Dedifferentiated amniotic fluid mesenchymal stem cell (primary cell): ENCODE measurements at regions not wholly inside any gene's neighbourhood (a gene's known extent, or its start where the extent isn't known, plus 50 kb on each side); places are given as distances from the start of the nearest gene placed in this dataset.
"Not testable (repeated sequence)": the region's sequence is repeated elsewhere in the genome, so short reads cannot be mapped to it uniquely, and the experiment has no call there.

Experiments
- DNase-seq: peaks from one replicate; pipeline ENCODE4 v3.0.0-alpha.2; 2016; ENCODE audit errors: extremely low spot score

DNA sequence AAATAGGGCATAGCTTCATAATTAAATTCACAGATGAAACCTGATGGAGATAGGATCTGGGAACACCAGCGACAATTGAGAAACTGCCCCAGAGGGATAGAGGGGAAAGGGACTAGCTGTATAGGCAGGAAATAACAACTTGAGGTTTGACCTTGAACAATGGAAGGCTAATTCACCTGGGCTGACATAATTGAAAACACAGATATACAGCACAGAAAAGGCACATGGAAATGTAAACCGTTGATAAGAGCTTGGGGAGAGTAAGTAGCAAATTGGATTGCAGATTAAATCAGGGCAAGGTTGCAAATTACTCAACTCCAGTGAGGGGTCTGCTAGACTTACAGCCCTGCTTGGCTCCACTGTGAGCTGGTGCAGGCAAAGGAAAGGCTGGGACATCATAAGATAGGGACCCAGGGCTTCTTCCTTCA, 246.7 kb downstream of the DLEU7 start:
- DNase-seq, result no peak

- no peak for DNase-seq
Measured at GRCh38 chr13:50598338-50598737, 245.2 kb downstream of the DLEU7 start.

- DNase-seq, result no peak
Measured at GRCh38 chr13:50599046-50599445, 244.4 kb downstream of the DLEU7 start.

DNA sequence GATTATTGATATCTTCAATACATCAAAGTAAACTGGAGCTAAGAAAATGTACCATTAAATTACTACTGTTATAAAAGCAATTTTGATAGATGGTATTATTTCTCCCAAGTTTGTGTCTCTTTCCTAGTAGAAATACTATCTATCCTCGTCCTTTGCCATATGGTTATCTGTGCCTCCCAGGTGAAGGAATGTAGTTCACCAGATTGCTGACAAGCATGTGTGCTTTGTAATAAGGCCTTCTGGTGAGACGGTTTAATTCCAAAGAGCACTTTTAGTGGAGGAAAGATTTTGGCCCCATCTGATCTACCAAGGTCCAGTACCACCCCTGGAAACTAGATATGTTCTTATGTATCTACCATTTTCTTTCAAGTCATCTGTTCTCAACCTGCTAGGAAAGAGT, 243.6 kb downstream of the DLEU7 start:
- DNase-seq, result no peak

DNA sequence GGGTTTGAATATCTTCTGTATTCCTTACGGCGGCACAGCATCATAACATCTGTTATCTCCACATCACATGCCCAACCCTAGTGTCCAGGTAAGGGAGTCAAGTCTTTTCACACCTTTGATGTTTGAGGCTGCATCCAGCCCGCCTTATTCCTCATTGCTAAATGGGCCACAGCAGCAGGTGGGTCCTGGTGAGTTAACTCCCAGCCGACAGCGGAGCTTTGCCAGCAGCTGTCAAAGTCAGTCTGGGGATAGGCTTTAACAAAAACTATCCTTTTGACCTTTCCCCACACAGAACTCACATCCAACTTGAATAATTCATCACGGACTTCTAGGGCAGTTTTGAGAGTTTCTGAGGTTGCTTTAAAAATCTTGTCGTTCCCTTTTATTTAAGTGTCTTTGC, 235.1 kb downstream of the DLEU7 start:
- DNase-seq, result no peak

- no peak for DNase-seq
Measured at GRCh38 chr13:50609011-50609410, 234.5 kb downstream of the DLEU7 start.

GRCh38 chr13:50610238-50610637, 233.3 kb downstream of the DLEU7 start:
- no peak for DNase-seq

- DNase-seq, result no peak
Measured at GRCh38 chr13:50611117-50611781, 232.2 kb downstream of the DLEU7 start.

DNA sequence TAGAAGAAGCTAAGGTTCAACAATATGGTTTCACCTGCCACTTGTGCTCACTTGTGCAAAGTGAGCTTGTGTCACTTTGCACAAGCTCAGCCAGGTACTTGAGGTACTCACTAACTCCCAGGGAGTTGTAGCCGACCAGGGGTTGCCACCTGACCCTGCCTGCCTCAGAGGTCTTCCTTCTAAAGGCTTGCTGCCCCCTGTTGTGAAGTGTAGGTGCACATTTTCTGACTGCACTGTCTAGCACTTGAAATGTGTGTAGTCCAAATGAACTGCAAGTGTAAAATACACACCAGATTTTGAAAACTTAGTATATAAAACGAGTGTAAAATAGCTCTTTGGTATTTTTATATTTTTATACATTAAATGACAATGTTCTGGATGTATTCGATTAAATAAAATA, 230.8 kb downstream of the DLEU7 start:
- no peak for DNase-seq

- no peak for DNase-seq
Measured at GRCh38 chr13:50613356-50613831, 230.1 kb downstream of the DLEU7 start.

- DNase-seq, result no peak
Measured at GRCh38 chr13:50615234-50615633, 228.3 kb downstream of the DLEU7 start.

DNA sequence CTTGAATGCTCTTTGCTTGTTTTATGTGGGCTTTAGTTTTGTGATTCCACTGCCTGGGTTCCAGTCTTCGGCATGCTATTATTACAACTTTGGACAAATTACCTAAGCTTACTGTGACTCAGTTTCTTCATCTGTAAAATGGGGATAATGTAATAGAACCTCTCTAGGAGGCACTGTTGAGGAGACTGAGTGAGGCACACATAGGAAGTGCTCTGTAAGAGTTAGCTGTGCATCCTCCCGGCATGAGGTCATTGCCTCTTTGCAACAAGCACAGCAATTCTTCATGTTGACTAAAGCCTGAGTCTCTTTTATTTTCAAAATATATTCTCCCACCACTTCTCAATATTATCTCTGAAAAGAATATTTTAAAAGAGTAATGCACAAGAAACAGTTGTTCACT, 227.4 kb downstream of the DLEU7 start:
- DNase-seq, result no peak

- DNase-seq, result no peak
Measured at GRCh38 chr13:50617134-50617721, 226.3 kb downstream of the DLEU7 start.

GRCh38 chr13:50618206-50618605, 225.3 kb downstream of the DLEU7 start:
- no peak for DNase-seq

DNA sequence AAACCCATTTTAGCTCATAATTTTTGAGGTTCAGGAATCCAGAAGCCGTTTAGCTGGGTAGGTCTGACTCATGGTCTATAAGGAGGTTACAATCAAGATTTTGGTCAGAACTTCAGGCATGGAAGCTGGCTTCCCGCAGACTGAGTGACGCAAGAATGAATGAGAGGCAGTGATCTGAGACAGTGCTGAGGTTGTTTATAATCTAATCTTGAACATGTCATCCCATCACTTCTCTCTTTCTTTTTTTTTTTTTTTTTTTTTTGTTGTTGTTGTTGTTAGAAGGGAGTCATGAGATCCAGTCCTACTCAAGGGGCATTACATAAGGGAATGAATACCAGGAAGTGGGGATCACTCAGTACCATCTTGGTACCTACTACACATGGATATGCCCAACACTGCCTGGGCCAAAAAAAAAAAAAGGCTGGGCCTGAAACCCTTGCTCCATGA, 217.4 kb downstream of the DLEU7 start:
- peak; percentile 59 for DNase-seq

DNA sequence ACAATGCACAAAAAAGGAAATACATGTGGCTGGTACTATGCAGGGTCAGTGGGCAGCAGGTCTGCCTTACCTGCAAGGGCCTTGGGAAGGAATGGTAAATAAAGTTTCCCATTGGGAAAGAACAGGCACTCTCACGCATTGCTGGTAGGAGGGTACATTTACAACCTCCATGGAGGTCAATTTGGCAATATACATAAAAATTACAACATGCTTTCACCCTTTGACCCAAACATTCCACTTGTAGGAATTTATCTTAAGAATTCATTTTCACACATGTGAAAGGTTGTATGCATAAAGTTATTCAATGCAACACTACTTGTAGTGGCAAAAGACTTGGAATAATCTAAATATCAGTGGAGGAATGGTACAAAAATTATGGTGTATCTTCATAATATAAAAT, 216.4 kb downstream of the DLEU7 start:
- no peak for DNase-seq

DNA sequence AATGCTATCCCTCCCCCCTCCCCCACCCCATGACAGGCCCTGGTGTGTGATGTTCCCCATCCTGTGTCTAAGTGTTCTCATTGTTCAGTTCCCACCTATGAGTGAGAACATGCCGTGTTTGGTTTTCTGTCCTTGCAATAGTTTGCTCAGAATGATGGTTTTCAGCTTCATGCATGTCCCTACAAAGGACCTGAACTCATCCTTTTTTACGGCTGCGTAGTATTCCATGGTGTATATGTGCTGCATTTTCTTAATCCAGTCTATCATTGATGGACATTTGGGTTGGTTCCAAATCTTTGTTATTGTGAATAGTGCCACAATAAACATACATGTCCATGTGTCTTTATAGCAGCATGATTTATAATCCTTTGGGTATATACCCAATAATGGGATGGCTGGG, 215.0 kb downstream of the DLEU7 start:
- not testable (repeated sequence) for DNase-seq

DNA sequence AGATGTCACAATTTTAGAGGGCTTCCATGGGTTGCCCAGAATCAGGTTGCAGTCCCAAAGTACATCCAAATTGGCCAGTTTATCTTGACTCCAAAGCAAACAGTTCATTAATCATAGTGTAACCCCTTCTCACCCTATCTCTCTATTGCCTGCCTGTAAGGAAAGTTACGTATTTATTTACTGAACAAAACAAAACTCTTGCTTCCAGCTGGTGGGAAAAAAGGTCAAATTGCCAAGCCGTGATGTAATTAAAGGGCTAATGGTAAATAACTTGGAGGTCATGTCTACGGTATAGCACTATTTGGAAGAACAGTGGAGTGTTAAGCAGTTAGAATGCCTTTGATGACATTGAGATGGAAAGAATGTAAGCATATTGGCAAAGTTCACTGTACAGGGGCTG, 214.0 kb downstream of the DLEU7 start:
- no peak for DNase-seq

GRCh38 chr13:50629966-50630365, 213.5 kb downstream of the DLEU7 start:
- DNase-seq, result no peak

DNA sequence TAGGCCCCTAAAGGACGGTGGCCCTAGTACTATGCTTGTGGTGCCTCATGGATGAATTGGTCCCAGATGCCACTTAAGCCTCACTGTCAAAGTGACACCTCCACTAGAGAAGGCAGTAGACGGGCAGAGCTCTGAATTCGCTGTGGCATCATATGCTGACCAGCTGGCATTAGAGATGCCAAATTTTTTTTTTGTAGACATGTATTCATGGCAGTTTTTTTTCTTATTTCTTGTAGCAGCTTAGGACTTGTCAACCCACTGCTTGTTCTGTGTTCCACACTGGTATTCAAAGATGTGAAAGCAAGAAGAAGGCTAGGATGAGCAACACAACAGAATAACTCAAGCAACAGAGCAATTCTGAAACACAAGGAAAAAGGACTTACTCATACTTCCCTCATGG, 212.5 kb downstream of the DLEU7 start:
- DNase-seq, result no peak

DNA sequence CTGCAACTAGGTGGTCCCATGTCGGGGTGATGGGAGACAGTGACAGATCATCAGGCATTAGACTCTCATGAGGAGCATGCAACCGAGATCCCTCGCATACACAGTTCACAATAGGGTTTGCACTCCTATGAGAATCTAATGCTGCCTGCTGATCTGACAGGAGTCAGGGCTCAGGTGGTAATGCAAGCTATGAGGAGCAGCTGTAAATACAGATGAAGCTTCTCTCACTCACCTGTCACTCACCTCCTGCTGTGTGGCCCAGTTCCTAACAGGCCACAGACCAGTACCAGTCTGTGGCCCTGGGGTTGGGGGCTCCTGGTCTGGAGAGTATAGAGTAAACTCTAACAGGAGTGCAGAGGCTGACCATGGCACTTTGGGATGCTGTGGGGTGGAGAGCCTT, 209.2 kb downstream of the DLEU7 start:
- DNase-seq, result no peak

DNA sequence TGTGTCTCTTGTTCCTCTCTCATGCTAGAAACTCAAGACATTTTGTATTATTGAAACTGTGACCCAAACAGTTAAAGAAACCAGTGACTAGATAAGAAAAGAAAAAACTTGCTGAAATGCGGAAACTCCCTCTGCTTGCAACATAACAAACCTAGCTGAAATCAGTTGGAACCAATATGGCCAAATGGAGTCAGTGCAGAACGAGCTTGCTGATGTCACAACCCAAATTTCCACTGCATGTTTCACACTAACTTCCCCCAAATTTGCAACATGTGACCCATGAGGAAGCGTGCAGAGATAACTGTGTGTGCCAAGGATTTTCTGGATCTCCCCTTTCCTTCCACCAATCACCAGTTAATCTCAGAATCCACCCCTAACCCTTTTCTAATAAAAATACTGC, 208.0 kb downstream of the DLEU7 start:
- DNase-seq, result no peak

GRCh38 chr13:50636007-50636704, 207.3 kb downstream of the DLEU7 start:
- DNase-seq, result no peak
